ENCODE measurements at regions not wholly inside any gene's neighbourhood (a gene's known extent, or its start where the extent isn't known, plus 50 kb on each side); places are given as distances from the start of the nearest gene placed in this dataset.

- no peak for DNase-seq
Observed at GRCh38 chr20:22214296-22214695, 370.1 kb downstream of the FOXA2 start.

- no peak for DNase-seq
Observed at GRCh38 chr20:22213271-22213670, 371.1 kb downstream of the FOXA2 start.

DNA sequence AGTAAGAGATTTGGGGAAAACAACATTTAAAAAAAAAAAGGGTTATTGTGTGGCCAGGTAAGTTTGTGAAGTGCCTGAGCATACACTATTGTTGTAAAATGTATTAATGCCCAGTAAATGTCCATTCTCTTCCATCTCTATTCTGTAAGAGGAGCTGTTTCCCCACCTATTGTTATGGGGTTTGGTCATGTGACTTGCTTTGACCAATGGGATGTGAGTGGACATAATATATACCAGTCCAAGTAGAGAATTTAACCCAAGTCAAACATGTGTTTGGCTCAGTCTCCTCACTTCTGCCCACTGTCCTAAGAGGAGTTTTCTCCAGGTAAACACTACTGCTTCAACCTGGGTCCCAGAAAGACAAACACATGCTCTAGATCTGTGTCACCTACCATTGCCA is 377.1 kb downstream of the FOXA2 start:
- DNase-seq: no peak

- no peak for DNase-seq
Observed at GRCh38 chr20:22204801-22205200, 379.6 kb downstream of the FOXA2 start.

GRCh38 chr20:22182148-22182547 is 402.2 kb downstream of the FOXA2 start:
- DNase-seq: no peak

- DNase-seq: no peak
Observed at GRCh38 chr20:22180244-22180643, 404.1 kb downstream of the FOXA2 start.

GRCh38 chr20:22160101-22160652 is 424.2 kb downstream of the FOXA2 start:
- DNase-seq: no peak

DNA sequence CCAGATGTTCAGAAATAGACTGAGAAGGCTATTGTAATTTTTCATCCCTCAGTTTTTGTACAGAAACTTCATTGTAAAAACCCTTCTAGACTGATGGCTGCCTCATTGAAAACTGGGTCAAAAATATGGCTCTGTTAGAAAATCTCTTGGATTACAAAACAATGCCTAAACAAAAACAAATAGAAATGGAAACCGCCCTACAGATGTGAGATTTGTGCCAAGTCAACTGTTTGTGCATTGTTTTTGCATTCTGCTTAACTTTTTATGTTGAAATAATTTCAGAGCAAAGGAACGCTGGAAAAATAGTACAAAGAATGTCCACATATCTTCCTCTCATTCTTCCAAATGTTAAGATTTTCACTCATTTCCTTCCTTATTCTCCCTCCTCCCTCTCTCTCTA is 425.1 kb downstream of the FOXA2 start:
- DNase-seq: no peak

DNA sequence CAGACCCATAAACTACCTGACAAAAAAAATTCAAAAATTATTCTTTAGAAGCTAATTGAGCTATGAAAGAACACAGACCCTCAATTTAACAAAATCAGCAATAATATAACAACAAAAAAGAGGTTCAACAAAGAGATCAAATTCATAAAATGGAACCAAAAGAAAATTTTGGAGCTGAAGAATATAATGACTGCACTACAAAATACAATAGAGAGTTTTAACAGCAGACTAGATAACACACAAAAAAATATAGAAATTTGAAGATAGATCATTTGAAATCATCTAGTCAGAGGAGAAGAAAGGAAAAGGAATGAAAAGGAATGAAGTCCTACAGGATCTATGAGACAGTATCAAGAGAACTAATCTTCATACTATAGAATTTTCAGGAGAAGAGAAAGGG is 422.1 kb downstream of the PAX1 start:
- no peak for DNase-seq

DNA sequence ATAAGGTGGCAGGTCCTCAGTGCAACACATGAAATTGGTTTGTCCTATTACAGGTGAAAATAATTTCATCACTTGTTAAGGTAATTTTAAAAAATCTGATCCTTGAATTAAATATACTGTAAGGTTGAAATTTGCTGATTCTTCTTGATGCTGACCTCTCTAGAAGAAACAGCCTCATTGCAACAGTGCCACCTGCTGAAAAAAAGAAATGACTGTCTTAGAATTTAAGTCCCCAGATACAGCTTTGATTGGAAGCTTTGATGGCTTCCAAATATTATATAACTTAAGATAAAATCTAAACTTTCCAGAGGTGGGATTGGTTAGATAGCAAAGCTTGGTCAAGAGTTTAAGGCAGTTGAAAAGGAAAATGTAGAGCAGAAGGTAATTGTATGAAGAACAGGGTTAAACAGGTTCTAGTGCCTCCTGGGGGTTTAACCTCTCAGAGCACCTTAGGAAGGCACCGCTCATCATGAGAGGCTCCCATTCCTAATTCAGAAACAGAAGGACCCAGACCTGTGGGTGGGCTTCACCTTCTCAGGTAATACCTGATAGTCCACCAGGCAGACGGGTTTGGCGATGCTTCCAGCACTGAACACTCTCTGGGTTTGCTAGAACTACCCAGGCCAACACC is 401.0 kb downstream of the PAX1 start:
- DNase-seq: no peak

DNA sequence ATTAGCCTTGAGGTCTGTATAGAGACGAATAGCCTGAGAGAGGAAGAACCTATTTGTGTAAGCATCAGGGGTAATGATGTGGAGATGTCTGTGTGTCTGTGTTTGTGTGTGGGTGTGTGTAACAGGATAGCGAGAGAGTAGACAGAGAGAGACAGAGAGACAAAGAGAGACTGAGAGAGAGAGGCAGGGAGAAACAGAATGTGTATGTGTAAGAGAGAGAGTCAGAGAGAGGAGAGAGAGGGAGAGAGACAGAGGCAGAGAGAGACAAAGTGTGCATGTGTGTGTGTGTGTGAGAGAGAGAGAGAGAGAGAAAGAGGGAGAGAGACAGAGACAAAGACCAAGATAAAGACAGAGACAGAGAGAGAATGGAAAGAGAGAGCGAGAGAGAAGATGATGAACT is 396.1 kb downstream of the PAX1 start:
- DNase-seq: no peak

DNA sequence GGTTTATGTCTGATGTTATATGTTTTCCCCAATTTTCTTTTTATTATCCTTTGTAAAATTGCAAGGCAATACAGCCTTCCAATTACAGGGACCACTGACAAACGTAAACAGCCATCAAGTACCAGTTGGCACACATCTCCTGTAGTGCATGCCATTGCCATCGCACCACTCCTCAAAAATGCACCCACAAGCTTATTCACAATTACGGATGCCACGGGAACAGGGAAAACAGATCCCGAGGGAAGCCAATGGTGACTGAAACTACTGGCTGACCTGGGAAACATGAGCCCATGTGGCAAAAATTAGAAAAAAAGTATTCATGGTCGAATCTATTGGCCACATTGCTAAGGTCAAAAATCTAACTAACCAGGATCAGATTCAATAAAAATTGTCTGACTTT is 395.2 kb downstream of the PAX1 start:
- no peak for DNase-seq

DNA sequence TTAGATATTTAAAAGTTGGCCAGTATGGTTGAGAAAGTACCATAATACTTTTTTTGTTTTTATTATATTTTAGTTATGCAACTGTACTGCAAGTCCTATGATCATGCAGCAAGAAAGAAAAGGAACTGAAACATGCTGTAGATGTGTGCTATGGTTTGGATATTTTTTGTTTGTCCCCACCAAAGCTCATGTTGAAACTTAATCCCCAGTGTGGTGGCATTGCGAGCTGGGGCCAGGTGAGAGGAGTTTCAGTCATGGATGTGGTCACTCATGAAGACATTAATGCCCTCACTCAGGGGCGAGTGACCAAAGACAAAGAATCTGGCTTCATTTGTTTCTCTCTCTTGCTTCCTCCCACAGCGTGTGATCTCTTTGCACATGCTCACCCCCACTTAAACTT is 393.9 kb downstream of the PAX1 start:
- no peak for DNase-seq

GRCh38 chr20:22098511-22098910 is 393.0 kb downstream of the PAX1 start:
- DNase-seq: no peak

GRCh38 chr20:22093122-22093521 is 387.7 kb downstream of the PAX1 start:
- no peak for DNase-seq

- no peak for DNase-seq
Observed at GRCh38 chr20:22088882-22089281, 383.4 kb downstream of the PAX1 start.

DNA sequence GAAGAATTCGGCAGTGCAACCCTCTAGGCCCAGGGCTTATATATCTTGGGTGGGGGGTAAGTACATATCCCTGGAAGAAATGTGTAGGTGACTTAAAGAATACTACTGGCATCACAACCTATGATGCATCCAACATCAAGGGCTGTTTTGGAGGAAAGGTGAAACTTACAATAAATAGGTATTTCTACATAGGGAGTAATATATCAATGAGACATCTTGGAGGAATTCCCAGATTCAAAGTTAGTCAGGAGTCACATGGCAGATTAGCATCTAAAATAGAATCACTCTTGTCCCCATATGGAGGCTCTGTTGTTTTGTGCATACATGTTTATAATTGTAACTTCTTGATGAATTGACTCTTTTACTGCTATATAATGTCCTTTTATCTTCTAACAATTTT is 375.5 kb downstream of the PAX1 start:
- no peak for DNase-seq

DNA sequence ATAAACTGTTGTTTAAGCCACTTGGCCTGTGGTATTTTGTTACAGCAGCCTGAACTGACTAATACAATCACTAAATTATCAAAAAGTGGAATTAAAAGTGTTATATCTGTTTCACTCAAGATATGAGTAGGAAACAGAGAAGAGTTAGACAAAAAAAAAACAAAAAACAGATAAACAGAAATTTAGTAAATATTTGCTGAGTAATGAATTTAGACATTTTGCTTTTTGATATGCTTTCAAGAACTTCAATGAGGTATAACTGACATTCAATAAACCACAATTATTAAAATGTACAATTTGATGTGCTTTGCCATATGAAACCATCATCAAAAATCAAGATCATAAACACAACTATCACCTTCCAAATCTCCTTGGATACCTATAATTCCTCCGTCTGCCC is 369.2 kb downstream of the PAX1 start:
- DNase-seq: no peak

- DNase-seq: no peak
Observed at GRCh38 chr20:22071841-22072240, 366.4 kb downstream of the PAX1 start.

GRCh38 chr20:22070610-22071058 is 365.2 kb downstream of the PAX1 start:
- DNase-seq: no peak

DNA sequence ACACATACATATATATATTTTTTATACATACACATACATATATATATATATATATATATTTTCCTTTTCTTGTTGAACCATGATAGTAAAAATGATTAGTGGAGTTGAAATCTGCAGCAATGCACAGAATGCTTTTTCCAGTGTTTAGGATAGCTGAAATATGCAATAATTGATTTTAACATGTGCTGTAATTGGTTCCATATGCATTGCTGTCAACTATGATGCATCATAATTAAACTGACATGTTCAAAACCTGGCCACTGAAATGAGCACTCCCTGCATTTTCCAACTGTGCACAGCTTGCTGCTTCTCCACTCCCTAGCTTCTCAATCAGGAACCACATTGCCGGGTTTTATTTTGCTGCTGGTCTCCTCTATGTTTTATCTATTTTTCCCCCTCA is 358.3 kb downstream of the PAX1 start:
- DNase-seq: no peak

- no peak for DNase-seq
Observed at GRCh38 chr20:22062874-22063273, 357.4 kb downstream of the PAX1 start.

- no peak for DNase-seq
Observed at GRCh38 chr20:22060610-22061009, 355.1 kb downstream of the PAX1 start.

- no peak for DNase-seq
Observed at GRCh38 chr20:22058746-22059145, 353.3 kb downstream of the PAX1 start.

DNA sequence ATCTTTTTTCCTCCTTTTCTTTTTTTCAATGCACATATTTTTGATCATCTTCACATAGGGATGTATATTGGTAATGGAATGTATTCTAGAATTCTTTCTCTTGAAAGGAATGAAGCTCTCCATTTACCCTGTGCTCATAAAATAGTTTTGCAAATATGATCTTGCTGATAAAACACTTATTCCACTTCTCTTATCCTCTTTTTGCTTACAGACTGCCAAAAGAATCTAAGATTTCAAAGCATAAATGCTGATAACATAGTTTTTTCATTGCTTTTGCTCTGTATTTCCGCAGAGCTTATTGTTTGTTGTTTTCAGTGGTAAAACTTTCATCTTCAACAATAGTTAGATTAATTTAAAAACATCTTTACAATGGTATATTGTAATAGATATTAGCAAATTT is 350.5 kb downstream of the PAX1 start:
- no peak for DNase-seq
